ENCODE measurements at regions not wholly inside any gene's neighbourhood (a gene's known extent, or its start where the extent isn't known, plus 50 kb on each side); places are given as distances from the start of the nearest gene placed in this dataset.
A peak's percentile ranks its signal among the peaks of the same experiment; 100 is the strongest.

DNA sequence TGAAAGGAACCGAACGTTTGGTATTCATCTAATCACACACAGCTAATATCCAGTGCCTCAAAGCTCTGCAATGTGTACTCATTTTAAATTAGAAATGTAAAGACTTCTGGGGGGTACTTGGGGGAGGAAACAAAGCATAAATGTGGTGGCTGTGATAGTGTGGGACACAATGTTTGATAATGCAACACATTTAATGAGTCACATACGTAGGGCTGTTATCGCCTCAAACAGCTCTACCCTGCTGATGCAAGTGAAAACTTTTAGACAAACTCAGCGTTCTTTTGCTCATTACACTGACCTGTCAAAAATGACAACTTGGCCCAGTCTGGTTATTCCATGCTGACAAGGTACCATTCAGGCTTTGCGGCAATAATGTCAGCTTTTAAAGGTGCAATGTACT lies 1227.1 kb upstream of the CELF4 start:
- Mint-ChIP-seq H3K4me1 (no peaks in the 10 kb centered on the region), H3K36me3 (ENCODE audit: low read depth) (no peaks in the 10 kb centered on the region), H3K4me3 (no peak overlapping the region), H3K27me3 (ENCODE audit: insufficient read depth) (peaks cover 18% of the 10 kb centered on the region), H3K27ac (no peak overlapping the region), H3K9me3 (no peaks in the 10 kb centered on the region)
- Histone ChIP-seq H3K4me1 (ENCODE audit: control insufficient read depth, insufficient read depth, low read length) (no peaks in the 10 kb centered on the region), H3K4me3 (ENCODE audit: low read length) (no peak overlapping the region), H3K36me3 (ENCODE audit: control insufficient read depth, insufficient read depth, low read length) (no peaks in the 10 kb centered on the region), H3K27ac (ENCODE audit: low read depth, low read length) (no peak overlapping the region), H3K9me3 (ENCODE audit: control insufficient read depth, low read length) (no peaks in the 10 kb centered on the region), H3K27me3 (ENCODE audit: control insufficient read depth, insufficient read depth, low read length, poor library complexity, severe bottlenecking) (no peaks in the 10 kb centered on the region), H3K9ac (ENCODE audit: extremely low read depth, low read length, poor library complexity, severe bottlenecking) (no peak overlapping the region)
- DNase-seq, result no peak
- TF ChIP-seq, protein P1, sequence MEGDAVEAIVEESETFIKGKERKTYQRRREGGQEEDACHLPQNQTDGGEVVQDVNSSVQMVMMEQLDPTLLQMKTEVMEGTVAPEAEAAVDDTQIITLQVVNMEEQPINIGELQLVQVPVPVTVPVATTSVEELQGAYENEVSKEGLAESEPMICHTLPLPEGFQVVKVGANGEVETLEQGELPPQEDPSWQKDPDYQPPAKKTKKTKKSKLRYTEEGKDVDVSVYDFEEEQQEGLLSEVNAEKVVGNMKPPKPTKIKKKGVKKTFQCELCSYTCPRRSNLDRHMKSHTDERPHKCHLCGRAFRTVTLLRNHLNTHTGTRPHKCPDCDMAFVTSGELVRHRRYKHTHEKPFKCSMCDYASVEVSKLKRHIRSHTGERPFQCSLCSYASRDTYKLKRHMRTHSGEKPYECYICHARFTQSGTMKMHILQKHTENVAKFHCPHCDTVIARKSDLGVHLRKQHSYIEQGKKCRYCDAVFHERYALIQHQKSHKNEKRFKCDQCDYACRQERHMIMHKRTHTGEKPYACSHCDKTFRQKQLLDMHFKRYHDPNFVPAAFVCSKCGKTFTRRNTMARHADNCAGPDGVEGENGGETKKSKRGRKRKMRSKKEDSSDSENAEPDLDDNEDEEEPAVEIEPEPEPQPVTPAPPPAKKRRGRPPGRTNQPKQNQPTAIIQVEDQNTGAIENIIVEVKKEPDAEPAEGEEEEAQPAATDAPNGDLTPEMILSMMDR (conservative IDR thresholded peaks at IDR 0.05), result no peak
- 95 to 97% methylated on average over 4 to 5 of the region's 6 CpGs for WGBS, 2 experiments (ENCODE audit: insufficient coverage in 1 of 2, insufficient read length in 1 of 2)

DNA sequence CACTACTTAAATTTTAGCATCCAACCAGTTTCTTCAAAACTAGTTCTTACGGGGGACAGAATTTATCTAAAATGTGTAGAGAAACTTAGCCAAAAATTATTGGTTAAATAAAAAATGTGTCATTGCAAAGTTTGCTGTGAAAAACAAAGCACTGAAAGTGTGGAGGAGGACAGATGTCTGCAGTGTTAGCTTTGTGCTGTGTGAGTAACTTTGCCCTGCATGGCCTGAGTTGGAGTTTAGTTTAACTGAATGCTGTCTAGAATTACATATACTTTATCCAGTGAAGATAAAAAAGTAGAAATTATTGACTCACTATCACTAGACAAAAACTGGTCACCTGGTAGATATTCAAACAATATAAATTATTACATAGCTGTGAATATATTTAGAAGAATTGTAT lies 1225.2 kb upstream of the CELF4 start:
- WGBS, 2 experiments (ENCODE audit: insufficient coverage in 1 of 2, insufficient read length in 1 of 2), result 95% methylated on average over 1 of the region's 1 CpG; no CpG with 5 or more reads in 1 of the 2 experiments
- H3K27ac ChIP-seq (ENCODE audit: low read depth, low read length), result no peak overlapping the region
- H3K27me3 Mint-ChIP-seq (ENCODE audit: insufficient read depth), result peaks cover 18% of the 10 kb centered on the region
- H3K9me3 ChIP-seq (ENCODE audit: control insufficient read depth, low read length), result no peaks in the 10 kb centered on the region
- no peak for DNase-seq
- H3K36me3 Mint-ChIP-seq (ENCODE audit: low read depth), result no peaks in the 10 kb centered on the region
- H3K27ac Mint-ChIP-seq, result no peak overlapping the region
- no peaks in the 10 kb centered on the region for H3K4me1 Mint-ChIP-seq
- no peaks in the 10 kb centered on the region for H3K4me1 ChIP-seq (ENCODE audit: control insufficient read depth, insufficient read depth, low read length)
- no peak overlapping the region for H3K4me3 ChIP-seq (ENCODE audit: low read length)
- no peak overlapping the region for H3K9ac ChIP-seq (ENCODE audit: extremely low read depth, low read length, poor library complexity, severe bottlenecking)
- no peak overlapping the region for H3K4me3 Mint-ChIP-seq
- no peaks in the 10 kb centered on the region for H3K36me3 ChIP-seq (ENCODE audit: control insufficient read depth, insufficient read depth, low read length)
- no peaks in the 10 kb centered on the region for H3K9me3 Mint-ChIP-seq
- H3K27me3 ChIP-seq (ENCODE audit: control insufficient read depth, insufficient read depth, low read length, poor library complexity, severe bottlenecking), result no peaks in the 10 kb centered on the region
- TF ChIP-seq, protein P1 (conservative IDR thresholded peaks at IDR 0.05), result no peak

DNA sequence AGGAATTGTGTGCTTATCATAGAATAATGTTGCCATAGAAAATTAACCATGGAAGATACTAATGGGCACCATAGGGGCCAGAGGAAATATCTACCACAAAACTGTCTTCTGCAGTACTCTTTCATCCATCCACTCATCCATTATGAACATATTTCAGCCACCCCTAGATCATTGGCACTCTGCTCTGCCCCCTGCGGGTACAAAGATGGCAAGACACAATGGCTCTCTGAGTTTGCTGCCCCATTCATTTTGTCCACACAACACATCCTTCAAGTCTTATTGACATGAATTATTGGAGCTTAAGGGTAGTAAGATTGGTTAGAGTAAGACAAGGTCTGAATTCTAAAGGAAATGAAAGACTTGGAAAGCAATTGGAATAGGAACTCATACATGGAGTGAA lies 1224.7 kb upstream of the CELF4 start:
- TF ChIP-seq, protein P1 (conservative IDR thresholded peaks at IDR 0.05), result peak; percentile 79
- peaks cover 18% of the 10 kb centered on the region for H3K27me3 Mint-ChIP-seq (ENCODE audit: insufficient read depth)
- WGBS, 2 experiments (ENCODE audit: insufficient coverage in 1 of 2, insufficient read length in 1 of 2), result 71% methylated on average over 1 of the region's 1 CpG; no CpG with 5 or more reads in 1 of the 2 experiments
- DNase-seq, result peak; percentile 61
- H3K9me3 Mint-ChIP-seq, result no peaks in the 10 kb centered on the region
- no peak overlapping the region for H3K4me3 Mint-ChIP-seq
- H3K4me1 Mint-ChIP-seq, result no peaks in the 10 kb centered on the region
- no peaks in the 10 kb centered on the region for H3K36me3 Mint-ChIP-seq (ENCODE audit: low read depth)
- Histone ChIP-seq H3K4me1 (ENCODE audit: control insufficient read depth, insufficient read depth, low read length) (no peaks in the 10 kb centered on the region), H3K4me3 (ENCODE audit: low read length) (no peak overlapping the region), H3K27me3 (ENCODE audit: control insufficient read depth, insufficient read depth, low read length, poor library complexity, severe bottlenecking) (no peaks in the 10 kb centered on the region), H3K27ac (ENCODE audit: low read depth, low read length) (no peak overlapping the region), H3K36me3 (ENCODE audit: control insufficient read depth, insufficient read depth, low read length) (no peaks in the 10 kb centered on the region), H3K9ac (ENCODE audit: extremely low read depth, low read length, poor library complexity, severe bottlenecking) (no peak overlapping the region), H3K9me3 (ENCODE audit: control insufficient read depth, low read length) (no peaks in the 10 kb centered on the region)
- H3K27ac Mint-ChIP-seq, result no peak overlapping the region

Measured in endodermal cell (in vitro differentiated cells).